ENCODE measurements at regions not wholly inside any gene's neighbourhood (a gene's known extent, or its start where the extent isn't known, plus 50 kb on each side); places are given as distances from the start of the nearest gene placed in this dataset.

- Mint-ChIP-seq H3K4me1 (peaks cover 5% of the 10 kb centered on the region), H3K4me3 (no peak overlapping the region), H3K27me3 (ENCODE audit: low read depth, poor library complexity) (no peaks in the 10 kb centered on the region), H3K36me3 (ENCODE audit: low read depth) (peaks cover 5% of the 10 kb centered on the region), H3K9me3 (peaks cover 8% of the 10 kb centered on the region), H3K27ac (no peak overlapping the region)
- no peak for DNase-seq
- no peak for TF ChIP-seq CTCF (IDR thresholded peaks at IDR 0.05)
Observed at GRCh38 chr7:16211402-16211925, 209.9 kb downstream of the CRPPA start.

GRCh38 chr7:16210171-16210570 is 211.2 kb downstream of the CRPPA start:
- no peak for DNase-seq
- H3K4me1 Mint-ChIP-seq = no peaks in the 10 kb centered on the region
- H3K4me3 Mint-ChIP-seq = no peak overlapping the region

GRCh38 chr7:16207321-16207720 is 214.0 kb downstream of the CRPPA start:
- no peak for TF ChIP-seq CTCF (IDR thresholded peaks at IDR 0.05)
- Mint-ChIP-seq H3K27me3 (ENCODE audit: low read depth, poor library complexity) (no peaks in the 10 kb centered on the region), H3K4me1 (no peaks in the 10 kb centered on the region), H3K4me3 (no peak overlapping the region), H3K27ac (no peak overlapping the region), H3K36me3 (ENCODE audit: low read depth) (no peaks in the 10 kb centered on the region), H3K9me3 (no peaks in the 10 kb centered on the region)
- no peak for DNase-seq

More at GRCh38 chr7:16210171-16210570, 211.2 kb downstream of the CRPPA start:
- Mint-ChIP-seq H3K9me3 (no peaks in the 10 kb centered on the region), H3K27ac (no peak overlapping the region), H3K36me3 (ENCODE audit: low read depth) (no peaks in the 10 kb centered on the region), H3K27me3 (ENCODE audit: low read depth, poor library complexity) (no peaks in the 10 kb centered on the region)
- TF ChIP-seq CTCF (IDR thresholded peaks at IDR 0.05) = no peak

GRCh38 chr7:16205466-16205865 is 215.9 kb downstream of the CRPPA start:
- Mint-ChIP-seq H3K36me3 (ENCODE audit: low read depth) (no peaks in the 10 kb centered on the region), H3K4me3 (no peak overlapping the region), H3K27ac (no peak overlapping the region), H3K4me1 (peaks cover 6% of the 10 kb centered on the region), H3K27me3 (ENCODE audit: low read depth, poor library complexity) (no peaks in the 10 kb centered on the region), H3K9me3 (no peaks in the 10 kb centered on the region)
- no peak for DNase-seq
- no peak for TF ChIP-seq CTCF (IDR thresholded peaks at IDR 0.05)

- TF ChIP-seq CTCF (IDR thresholded peaks at IDR 0.05) = no peak
- Mint-ChIP-seq H3K27ac (no peak overlapping the region), H3K4me3 (no peak overlapping the region), H3K9me3 (no peaks in the 10 kb centered on the region), H3K27me3 (ENCODE audit: low read depth, poor library complexity) (no peaks in the 10 kb centered on the region), H3K4me1 (peaks cover 6% of the 10 kb centered on the region), H3K36me3 (ENCODE audit: low read depth) (no peaks in the 10 kb centered on the region)
- DNase-seq = no peak
Observed at GRCh38 chr7:16204953-16205352, 216.4 kb downstream of the CRPPA start.

- no peak overlapping the region for H3K27ac Mint-ChIP-seq
- H3K4me3 Mint-ChIP-seq = no peak overlapping the region
- no peak for TF ChIP-seq CTCF (IDR thresholded peaks at IDR 0.05)
- DNase-seq = no peak
- H3K36me3 Mint-ChIP-seq (ENCODE audit: low read depth) = no peaks in the 10 kb centered on the region
- H3K4me1 Mint-ChIP-seq = peaks cover 6% of the 10 kb centered on the region
- no peaks in the 10 kb centered on the region for H3K27me3 Mint-ChIP-seq (ENCODE audit: low read depth, poor library complexity)
- H3K9me3 Mint-ChIP-seq = no peaks in the 10 kb centered on the region
Observed at GRCh38 chr7:16203065-16203464, 218.3 kb downstream of the CRPPA start.
